ENCODE measurements at regions not wholly inside any gene's neighbourhood (a gene's known extent, or its start where the extent isn't known, plus 50 kb on each side); places are given as distances from the start of the nearest gene placed in this dataset.

GRCh38 chr2:39999864-40000263 lies 220.8 kb upstream of the THUMPD2 start:
- Mint-ChIP-seq H3K4me1 (ENCODE audit: low read depth, unreplicated experiment) (no peaks in the 10 kb centered on the region), H3K36me3 (ENCODE audit: unreplicated experiment) (no peaks in the 10 kb centered on the region), H3K27me3 (ENCODE audit: unreplicated experiment) (no peaks in the 10 kb centered on the region), H3K27ac (ENCODE audit: unreplicated experiment) (no peak overlapping the region), H3K4me3 (ENCODE audit: unreplicated experiment) (no peak overlapping the region), H3K9me3 (ENCODE audit: unreplicated experiment) (no peaks in the 10 kb centered on the region)
- TF ChIP-seq CTCF (IDR thresholded peaks at IDR 0.05; ENCODE audit: partially characterized antibody, unreplicated experiment), result no peak
- no peak for DNase-seq

- no peak overlapping the region for H3K27ac Mint-ChIP-seq (ENCODE audit: unreplicated experiment)
- no peaks in the 10 kb centered on the region for H3K27me3 Mint-ChIP-seq (ENCODE audit: unreplicated experiment)
- no peaks in the 10 kb centered on the region for H3K4me1 Mint-ChIP-seq (ENCODE audit: low read depth, unreplicated experiment)
- DNase-seq, result no peak
- no peak overlapping the region for H3K4me3 Mint-ChIP-seq (ENCODE audit: unreplicated experiment)
- H3K36me3 Mint-ChIP-seq (ENCODE audit: unreplicated experiment), result no peaks in the 10 kb centered on the region
- no peak for TF ChIP-seq CTCF (IDR thresholded peaks at IDR 0.05; ENCODE audit: partially characterized antibody, unreplicated experiment)
- no peaks in the 10 kb centered on the region for H3K9me3 Mint-ChIP-seq (ENCODE audit: unreplicated experiment)
Observed at GRCh38 chr2:39998617-39999016, 219.6 kb upstream of the THUMPD2 start.

- H3K4me1 Mint-ChIP-seq (ENCODE audit: low read depth, unreplicated experiment), result no peaks in the 10 kb centered on the region
- H3K36me3 Mint-ChIP-seq (ENCODE audit: unreplicated experiment), result no peaks in the 10 kb centered on the region
- TF ChIP-seq CTCF (IDR thresholded peaks at IDR 0.05; ENCODE audit: partially characterized antibody, unreplicated experiment), result no peak
- no peak overlapping the region for H3K27ac Mint-ChIP-seq (ENCODE audit: unreplicated experiment)
- no peaks in the 10 kb centered on the region for H3K27me3 Mint-ChIP-seq (ENCODE audit: unreplicated experiment)
- H3K9me3 Mint-ChIP-seq (ENCODE audit: unreplicated experiment), result no peaks in the 10 kb centered on the region
- no peak for DNase-seq
- H3K4me3 Mint-ChIP-seq (ENCODE audit: unreplicated experiment), result no peak overlapping the region
Observed at GRCh38 chr2:39996653-39997080, 217.6 kb upstream of the THUMPD2 start.

- H3K27me3 Mint-ChIP-seq (ENCODE audit: unreplicated experiment), result no peaks in the 10 kb centered on the region
- no peak for DNase-seq
- H3K4me3 Mint-ChIP-seq (ENCODE audit: unreplicated experiment), result no peak overlapping the region
- H3K9me3 Mint-ChIP-seq (ENCODE audit: unreplicated experiment), result no peaks in the 10 kb centered on the region
- H3K4me1 Mint-ChIP-seq (ENCODE audit: low read depth, unreplicated experiment), result no peaks in the 10 kb centered on the region
- no peak overlapping the region for H3K27ac Mint-ChIP-seq (ENCODE audit: unreplicated experiment)
- no peak for TF ChIP-seq CTCF (IDR thresholded peaks at IDR 0.05; ENCODE audit: partially characterized antibody, unreplicated experiment)
- no peaks in the 10 kb centered on the region for H3K36me3 Mint-ChIP-seq (ENCODE audit: unreplicated experiment)
Observed at GRCh38 chr2:39995005-39995737, 216.1 kb upstream of the THUMPD2 start.

- no peak for DNase-seq
- no peak overlapping the region for H3K4me3 Mint-ChIP-seq (ENCODE audit: unreplicated experiment)
- TF ChIP-seq CTCF (IDR thresholded peaks at IDR 0.05; ENCODE audit: partially characterized antibody, unreplicated experiment), result no peak
- no peak overlapping the region for H3K27ac Mint-ChIP-seq (ENCODE audit: unreplicated experiment)
- no peaks in the 10 kb centered on the region for H3K9me3 Mint-ChIP-seq (ENCODE audit: unreplicated experiment)
- no peaks in the 10 kb centered on the region for H3K27me3 Mint-ChIP-seq (ENCODE audit: unreplicated experiment)
- no peaks in the 10 kb centered on the region for H3K36me3 Mint-ChIP-seq (ENCODE audit: unreplicated experiment)
- H3K4me1 Mint-ChIP-seq (ENCODE audit: low read depth, unreplicated experiment), result no peaks in the 10 kb centered on the region
Observed at GRCh38 chr2:39994151-39994550, 215.1 kb upstream of the THUMPD2 start.

Data from glutamatergic neuron (in vitro differentiated cells).